RPMI7951 (cell line): ENCODE measurements at regions not wholly inside any gene's neighbourhood (a gene's known extent, or its start where the extent isn't known, plus 50 kb on each side); places are given as distances from the start of the nearest gene placed in this dataset.
"Not testable (repeated sequence)": the region's sequence is repeated elsewhere in the genome, so short reads cannot be mapped to it uniquely, and the experiment has no call there.

Experiments used
- DNase-seq: peaks from one replicate; pipeline ENCODE4 v3.0.0-alpha.2; 2012; ENCODE audit warnings: low read depth

DNA sequence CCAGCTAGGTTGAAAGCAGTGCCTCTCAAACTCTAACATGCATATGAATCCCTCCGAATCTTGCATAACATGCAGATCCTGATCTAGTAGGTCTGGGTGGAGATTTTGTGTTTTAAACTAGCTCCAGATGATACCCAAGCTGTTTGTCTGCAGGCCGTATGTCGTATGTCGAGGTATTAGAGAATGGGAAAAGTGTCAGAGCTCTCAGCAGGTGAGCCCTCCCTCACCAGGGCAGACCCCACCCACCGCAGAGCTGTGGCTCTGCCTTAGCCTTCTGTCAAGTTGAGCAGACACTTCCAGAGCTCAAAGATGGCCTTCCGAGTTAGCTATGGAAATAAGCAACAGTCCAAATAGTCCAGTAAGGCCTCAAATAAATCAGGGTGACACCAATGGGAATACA lies 83.2 kb upstream of the MAP3K1 start:
- DNase-seq, result no peak

DNA sequence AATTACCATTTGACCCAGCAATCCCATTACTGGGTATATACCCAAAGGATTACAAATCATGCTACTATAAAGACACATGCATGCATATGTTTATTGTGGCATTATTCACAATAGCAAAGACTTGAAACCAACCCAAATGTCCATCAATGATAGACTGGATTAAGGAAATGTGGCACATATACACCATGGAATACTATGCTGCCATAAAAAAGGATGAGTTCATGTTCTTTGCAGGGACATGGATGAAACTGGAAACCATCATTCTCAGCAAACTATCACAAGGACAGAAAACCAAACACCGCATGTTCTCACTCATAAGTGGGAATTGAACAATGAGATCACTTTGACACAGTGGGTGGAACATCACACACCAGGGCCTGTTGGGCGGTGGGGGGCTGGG lies 83.9 kb upstream of the MAP3K1 start:
- DNase-seq, result not testable (repeated sequence)

DNA sequence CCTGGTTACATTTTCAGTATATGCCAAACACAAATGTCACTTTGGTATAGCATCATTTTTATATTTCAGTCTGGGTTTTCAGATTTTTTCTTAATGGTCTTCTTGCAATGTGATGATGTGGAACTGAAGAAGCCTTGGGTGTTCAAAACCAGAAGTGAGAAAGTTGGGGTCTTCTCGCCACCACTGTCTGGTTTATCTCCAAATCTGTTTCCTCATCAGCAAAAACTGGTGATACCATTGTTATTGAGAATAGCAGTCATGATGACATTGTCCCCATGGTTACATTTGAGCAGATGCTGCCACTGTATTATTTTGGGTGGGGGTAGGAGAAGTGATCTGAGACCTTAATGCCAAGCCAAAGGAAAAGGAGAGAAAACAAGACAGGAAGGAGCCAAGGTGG lies 85.9 kb upstream of the MAP3K1 start:
- DNase-seq, result no peak

DNA sequence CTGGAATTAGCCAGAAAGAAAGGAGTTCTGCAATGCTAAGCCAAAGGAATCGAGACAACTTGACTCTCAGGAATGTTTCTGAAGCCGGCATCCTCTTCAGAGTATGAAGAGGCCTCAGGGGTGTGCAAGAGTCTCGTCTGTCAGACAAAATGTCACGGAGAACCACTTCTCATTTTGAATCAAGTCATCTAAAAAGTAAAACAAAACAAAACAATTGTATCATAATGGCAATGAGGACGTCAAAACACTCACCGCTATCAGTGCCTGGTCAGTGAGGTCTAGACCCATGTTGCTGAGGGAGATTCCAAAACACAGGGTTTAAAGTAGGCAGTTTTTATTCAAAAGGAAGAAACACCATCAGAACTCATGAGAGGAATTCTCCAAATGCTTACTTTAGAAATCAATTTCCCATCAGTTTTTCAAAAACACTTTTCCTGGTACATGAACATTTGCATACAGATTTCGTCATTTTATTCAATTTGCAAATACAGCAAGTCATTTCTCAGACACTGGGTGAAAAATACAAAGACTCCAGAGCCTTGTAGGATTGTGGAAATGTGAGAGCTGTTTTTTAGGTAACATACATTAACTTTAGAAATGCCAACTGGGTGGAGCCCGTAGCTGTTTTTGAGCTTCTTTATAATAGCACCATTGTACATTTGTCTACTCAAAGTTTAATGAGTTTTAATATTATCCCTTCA lies 89.5 kb upstream of the MAP3K1 start:
- DNase-seq, result peak; percentile 23

DNA sequence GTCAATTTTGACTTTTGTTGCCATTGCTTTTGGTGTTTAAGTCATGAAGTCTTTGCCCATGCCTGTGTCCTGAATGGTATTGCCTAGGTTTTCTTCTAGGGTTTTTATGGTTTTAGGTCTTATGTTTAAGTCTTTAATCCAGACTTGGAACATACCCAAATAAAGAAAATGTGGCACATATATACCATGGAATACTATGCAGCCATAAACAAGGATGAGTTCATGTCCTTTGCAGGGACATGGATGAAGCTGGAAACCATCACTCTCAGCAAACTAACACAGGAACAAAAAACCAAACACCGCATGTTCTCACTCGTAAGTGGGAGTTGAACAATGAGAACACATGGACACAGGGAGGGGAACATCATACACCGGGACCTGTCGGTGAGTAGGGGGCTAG lies 90.5 kb upstream of the MAP3K1 start:
- not testable (repeated sequence) for DNase-seq

DNA sequence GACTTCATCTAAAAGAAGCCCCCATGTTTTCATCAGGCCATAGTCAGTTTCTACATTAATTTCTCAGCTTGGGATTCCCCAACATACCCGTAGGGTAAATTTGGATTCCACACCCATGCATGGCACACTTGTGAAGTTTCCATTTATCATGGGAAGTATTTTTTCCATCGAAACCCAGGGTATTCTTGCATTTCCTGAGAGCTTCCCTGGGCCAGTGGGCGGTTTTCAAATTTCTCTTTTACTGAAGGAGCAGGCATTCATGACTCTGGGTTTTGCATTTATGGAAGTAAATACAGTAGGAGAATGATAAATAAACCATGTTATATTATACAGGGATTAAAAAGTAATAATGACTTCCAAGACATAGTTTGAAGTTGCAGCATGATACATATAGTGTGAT lies 93.0 kb upstream of the MAP3K1 start:
- no peak for DNase-seq

DNA sequence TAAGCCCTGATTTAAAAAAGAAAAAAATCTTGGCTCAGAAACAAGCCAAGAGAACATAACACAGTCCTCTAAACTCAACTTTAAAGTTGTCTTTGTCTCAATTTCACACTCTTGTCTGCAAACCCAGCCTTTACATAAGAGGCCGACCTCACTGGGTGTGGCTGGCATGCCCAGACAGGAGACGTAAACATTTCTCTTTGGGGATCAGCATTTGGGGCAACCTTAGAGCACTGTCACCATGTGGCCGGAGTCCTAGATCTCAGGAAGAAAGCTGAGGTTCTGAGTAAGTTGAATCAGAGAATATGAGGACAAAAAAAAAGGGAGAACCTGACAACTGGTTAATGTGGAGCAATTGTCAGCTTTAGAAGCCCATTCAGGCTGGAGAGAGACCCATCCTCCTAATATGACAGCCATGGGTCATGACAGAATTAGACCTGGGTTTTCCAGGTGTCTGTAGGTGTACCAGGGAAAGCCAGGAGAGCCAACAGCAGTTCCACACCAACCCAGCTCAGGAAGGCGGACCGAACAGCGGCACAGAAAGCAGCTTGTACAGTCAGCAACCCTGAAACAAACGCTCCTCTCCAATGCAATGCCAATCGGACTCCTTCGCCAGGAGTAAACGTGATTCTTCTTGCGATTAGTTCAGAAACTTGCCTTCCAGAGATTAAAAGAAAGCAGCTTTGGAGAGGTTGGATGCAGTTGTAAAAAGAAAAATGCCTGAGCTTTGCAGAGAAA lies 97.9 kb upstream of the MAP3K1 start:
- DNase-seq, result no peak

DNA sequence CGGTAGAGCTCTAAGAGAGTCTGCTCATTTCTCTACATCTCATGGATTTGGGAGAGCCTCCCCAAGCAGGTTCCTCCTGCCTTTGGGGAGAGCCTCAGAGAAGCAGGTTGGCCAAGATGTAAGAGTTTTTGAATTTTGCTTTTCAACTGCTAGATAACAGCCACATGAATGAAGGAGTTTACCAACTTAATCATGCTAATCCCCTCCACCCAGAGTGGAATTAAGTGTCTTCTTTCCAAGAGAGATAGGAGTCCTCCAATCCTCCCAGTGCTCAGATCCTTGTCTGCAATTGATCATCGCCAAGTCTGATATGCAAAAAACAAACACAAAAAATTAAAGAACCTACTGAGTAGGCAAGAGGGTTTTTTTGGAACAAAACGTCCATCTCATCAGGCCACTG lies 99.4 kb upstream of the MAP3K1 start:
- no peak for DNase-seq

DNA sequence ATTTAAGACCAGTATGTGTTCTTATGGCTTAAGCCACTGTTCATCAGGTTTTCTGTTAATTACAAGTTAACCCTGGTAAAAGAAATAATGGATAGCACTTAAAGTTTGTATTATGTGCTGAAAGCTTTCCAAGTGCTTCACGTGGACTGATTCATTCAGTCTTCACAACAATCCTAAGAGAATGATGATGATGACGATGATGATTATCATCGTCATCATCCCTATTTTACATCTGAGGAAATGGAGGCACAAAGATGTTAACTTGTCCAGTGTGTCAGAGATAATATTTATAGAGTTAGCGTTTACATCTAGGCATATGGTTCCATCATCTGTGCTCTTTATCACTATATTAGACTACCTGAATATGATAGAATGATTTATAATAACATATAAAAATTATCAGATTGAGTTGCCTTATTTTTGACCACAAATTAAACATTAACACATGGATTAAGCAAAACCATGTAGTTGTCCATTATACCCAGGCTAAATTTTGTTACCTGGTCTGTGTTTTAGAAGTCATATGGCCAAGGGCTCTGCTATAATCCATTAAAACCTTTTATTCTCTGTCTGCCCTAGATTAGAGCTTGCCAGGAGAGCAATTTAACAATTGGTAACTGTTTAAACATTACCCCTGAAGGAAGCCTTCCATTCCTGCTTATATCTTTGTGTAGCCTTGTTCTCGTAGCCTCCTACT lies 102.3 kb upstream of the MAP3K1 start:
- DNase-seq, result no peak

DNA sequence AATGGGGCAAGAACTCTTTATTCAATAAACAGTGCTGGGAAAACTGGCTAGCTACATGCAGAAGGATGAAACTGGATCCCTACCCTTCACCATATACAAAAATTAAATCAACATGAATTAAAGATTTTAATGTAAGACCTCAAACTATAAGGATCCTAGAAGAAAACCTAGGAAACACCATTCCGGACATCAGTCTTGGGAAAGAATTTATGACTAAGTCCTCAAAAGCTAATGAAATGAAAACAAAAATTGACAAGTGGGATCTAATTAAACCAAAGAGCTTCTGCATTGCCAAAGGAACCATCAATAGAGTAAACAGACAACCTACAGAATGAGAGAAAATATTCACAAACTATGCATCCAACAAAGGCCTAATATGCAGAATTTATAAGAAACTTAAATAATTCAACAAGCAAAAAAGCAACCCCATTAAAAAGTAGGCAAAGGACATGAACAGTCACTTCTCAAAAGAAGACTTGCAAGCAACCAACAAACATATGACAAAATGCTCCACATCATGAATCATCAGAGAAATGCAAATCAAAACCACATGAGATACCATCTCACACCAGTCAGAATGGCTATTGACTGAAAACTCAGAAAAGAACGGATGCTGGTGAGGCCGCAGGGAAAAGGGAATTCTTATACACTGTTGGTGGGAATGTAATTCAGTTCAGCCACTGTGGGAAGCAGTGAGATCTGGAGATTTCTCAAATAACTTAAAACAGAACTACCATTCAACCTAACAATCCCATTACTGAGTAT lies 104.3 kb upstream of the MAP3K1 start:
- peak; percentile 90 for DNase-seq

DNA sequence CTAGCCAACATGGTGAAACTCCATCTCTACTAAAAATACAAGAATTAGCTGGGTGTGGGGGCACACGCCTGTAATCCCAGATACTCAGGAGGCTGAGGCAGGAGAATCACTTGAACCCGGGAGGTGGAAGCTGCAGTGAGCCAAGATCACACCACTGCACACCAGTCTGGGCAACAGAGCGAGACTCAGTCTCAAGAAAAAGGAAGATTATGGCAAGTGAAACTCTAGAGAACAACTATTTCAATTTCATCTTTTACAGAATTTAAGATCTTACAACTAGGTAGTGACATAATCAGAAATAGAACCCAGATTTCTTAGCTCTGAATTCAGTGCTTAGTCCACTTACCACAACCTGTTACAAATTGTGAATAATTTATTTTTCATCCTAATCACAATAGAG lies 108.8 kb upstream of the MAP3K1 start:
- no peak for DNase-seq

DNA sequence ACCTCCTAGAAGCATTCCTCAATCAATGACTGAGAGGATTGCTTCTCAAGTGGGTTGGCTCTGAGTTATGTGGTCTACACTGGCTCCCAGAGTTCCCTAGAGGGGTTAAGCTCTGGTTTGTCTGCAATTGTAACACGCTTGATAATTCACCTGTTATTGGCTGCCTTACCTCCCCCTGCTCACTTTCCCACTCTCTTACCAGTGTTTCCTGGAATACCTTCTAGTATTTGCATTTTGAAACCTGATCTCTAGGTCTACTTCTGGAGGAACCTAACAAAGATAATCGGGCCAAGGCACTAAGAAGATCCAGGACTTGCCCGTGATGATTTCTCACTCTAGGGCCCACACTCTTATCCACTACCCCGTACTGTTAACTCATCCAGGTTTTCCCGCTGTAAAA lies 110.1 kb upstream of the MAP3K1 start:
- no peak for DNase-seq

DNA sequence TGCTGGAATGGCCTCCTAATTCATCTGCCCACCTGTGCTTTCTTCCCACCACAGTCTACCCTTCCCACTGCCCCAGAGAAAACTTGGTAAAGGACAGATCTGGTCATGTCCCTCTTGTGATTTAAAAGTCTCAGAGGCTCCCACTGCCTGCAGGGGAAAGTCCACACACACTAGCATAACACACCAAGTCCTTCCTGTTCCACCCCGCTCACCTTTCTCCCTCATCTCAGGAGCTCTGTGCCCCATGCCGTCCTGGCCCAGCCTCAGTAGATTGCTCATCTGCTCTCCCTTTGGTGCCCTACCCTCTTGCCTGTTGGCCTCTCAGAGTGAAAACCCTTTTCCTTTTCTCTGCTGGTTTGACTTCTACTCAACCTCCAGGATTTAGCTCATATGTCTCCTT lies 111.4 kb upstream of the MAP3K1 start:
- no peak for DNase-seq

DNA sequence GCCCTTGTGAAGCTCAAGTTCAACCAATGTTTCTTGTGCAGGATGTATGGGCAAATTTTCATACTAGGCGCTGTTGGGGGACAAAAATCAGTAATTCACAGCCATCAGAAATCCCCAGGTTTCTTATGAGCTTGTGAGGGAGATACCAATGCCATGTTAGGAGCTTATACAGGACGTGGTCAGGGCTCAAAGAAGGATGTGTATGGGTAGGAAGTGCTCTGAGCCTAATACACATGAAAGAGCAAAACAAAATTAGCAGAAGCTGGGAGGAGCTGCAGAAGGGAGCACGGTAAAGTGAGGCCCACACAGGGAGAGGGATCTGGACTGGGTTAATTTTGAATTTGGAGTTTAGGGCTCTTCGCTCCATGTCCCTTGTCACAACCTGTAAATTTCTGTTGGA lies 114.6 kb upstream of the MAP3K1 start:
- no peak for DNase-seq

DNA sequence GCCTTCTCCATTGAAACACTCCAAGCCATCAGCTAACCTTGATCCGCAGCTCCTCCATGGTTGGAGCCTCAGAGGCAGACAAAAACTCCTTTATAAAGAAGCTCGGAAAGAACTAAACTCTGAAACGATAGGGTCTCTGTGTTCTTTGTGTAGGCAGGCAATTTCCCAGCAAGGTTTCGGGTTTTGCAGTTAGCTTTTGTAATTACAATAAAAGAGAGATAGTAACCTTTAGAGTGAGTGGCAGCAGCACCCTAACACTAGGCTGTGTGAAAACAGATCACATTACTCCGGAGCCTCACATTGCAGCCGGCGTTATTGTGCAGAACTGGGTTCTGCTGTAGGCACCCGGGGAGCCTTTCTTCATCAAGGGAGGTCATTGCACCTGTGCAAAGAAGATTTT lies 115.8 kb upstream of the MAP3K1 start:
- no peak for DNase-seq

DNA sequence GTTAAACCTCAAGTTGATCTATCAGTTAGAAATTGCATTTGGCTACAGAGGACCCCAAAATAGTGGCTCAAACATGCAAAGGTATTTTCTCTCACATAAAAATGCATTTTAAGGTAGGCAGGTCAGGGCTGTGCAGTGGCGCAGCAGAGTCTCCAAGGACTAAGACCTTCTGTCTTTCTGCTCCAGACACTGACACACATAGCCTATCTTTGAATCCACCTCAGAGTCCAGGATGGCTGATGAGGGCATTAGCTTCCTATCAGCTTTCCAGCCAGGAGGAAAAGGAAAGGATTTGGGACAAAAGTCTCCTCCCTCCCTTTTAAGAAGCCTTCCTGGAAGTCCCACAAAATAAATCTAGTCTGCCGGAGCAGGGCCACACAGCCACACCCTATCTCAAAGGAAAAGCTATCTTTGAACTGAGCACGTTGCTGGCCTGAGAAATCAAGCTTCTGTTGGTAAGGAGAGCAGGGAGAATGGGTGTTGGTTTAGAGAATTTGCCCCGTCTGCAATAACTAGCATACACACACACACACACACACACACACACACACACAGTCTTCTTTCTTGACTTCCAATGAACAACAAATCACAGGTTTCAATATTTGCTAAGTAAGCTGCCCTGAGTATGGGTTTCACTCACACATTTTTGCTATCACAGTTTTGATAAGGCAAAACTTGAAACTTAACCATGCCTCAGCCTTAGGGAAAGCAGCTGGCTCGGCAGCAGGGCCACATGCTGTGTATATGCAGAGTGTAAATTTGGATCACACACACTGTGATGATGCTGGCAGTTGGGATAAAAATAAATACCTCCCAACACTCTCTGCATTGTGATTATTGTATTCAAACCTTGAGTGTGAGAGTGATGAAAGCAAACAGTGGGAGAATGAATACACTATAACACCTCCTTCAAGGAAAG lies 116.6 kb upstream of the MAP3K1 start:
- DNase-seq, result no peak

DNA sequence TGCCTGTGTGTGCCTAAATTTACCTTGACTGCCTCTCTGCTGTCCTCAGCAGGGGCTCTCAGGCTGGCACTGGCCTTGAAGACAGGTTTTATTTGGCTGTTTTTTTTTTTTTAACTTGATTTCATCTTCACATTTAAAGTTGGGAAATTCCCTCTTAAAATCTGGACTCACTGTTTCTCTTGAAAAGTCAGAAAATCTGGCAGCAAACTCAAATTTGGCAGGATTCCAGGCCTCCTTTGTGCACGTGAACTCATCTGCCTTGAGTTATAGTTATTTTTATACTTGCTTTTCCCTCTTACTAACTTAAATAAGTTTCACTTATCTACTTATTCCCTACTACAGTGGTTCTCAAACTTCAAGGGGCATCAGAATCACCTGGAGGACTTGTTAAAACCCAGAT lies 118.4 kb upstream of the MAP3K1 start:
- peak; percentile 33 for DNase-seq

DNA sequence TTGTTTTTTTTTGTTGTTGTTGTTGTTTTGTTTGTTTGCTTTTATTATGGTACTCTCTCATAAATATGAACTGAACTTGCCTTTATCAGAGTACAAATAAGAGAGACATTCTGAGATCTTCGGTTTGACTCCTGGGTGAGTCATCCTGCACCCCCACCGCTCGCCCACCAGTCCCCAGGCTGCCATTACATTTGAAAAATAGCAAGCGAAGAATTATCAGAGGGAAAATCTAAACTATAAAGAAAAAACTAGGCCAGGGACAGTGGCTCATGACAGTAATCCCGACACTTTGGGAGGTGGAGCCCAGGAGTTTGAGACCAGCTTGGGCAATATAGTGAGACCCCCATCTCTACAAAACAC lies 122.1 kb upstream of the MAP3K1 start:
- no peak for DNase-seq

DNA sequence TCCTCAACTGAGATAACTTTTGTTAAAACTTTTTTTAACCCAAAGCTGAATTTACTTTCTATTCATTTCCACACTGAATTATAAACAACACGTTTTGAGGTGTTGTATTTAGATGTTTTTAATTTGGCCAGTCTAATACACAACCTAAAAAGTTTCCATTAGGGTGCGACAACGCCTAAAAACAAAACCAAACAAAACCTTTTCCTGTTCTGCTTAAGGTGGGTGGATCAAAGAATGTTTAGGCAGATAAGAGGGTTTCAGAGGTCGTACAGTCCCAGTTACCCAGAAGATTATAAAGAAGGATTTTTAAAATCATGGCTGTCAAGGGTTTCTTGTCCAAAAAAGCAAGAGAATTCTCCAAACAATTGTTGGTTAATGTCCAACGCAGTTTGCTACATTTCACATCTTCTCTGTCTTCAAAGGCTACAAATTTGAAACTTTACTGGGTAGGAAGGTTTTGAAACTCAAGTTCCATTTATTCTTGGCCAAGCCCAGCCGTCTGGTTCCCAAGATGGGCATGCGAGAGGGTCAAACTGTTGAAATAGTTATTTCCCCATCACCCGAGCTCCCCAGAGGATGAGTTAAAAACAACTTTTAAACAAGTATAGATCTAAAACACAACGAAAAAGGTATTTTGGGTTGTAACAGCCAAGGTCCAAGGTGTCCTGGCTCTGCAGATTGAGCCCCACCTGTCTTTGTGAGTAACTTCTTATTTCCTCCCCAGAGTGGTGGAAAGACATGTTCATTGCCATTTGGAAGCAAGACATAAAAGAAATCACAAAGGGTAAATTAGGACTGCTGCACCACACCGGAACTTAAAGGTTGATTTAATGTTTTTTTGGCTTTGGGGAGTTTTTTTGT lies 122.8 kb upstream of the MAP3K1 start:
- DNase-seq, result no peak

DNA sequence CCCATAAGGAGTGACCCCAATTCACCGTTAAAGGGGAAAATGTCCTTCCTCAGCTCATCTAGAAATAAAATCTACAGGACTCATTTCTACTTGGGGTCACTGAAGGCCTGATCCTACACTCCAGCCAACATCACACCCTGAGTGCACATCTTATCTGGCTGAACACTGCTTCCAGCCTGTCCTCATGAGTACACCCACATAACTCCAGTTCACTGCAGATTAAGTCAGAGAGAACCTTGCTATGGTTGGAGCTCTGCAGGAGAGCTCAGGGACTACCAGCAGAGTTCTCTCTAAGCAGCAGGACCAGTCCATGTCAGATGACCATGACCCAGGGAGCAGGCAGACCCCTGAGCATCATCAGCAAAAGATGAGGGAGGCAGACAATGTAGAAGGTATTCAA lies 126.9 kb upstream of the MAP3K1 start:
- DNase-seq, result no peak
